ENCODE measurements at regions not wholly inside any gene's neighbourhood (a gene's known extent, or its start where the extent isn't known, plus 50 kb on each side); places are given as distances from the start of the nearest gene placed in this dataset.

GRCh38 chr5:68554571-68555279 is 339.2 kb downstream of the PIK3R1 start:
- in situ Hi-C loops (cut with HindIII; ENCODE audit: low sequenced_read_pairs) = no loop called here

- in situ Hi-C loops (cut with HindIII; ENCODE audit: low sequenced_read_pairs) = no loop called here
These were observed 340.5 kb downstream of the PIK3R1 start for GRCh38 chr5:68555907-68556681.

- in situ Hi-C loops (cut with HindIII; ENCODE audit: low sequenced_read_pairs) = no loop called here
These were observed 341.8 kb downstream of the PIK3R1 start for GRCh38 chr5:68557162-68557936.

- in situ Hi-C loops (cut with HindIII; ENCODE audit: low sequenced_read_pairs) = loop anchor here (5.0 kb wide), 1 partner anchor 55 kb away; no protein-coding TSS in a partner anchor
These were observed 346.8 kb downstream of the PIK3R1 start for GRCh38 chr5:68562308-68562707.

GRCh38 chr5:68565427-68565826 is 349.9 kb downstream of the PIK3R1 start:
- in situ Hi-C loops (cut with HindIII; ENCODE audit: low sequenced_read_pairs) = no loop called here

- in situ Hi-C loops (cut with HindIII; ENCODE audit: low sequenced_read_pairs) = no loop called here
These were observed 361.2 kb downstream of the PIK3R1 start for GRCh38 chr5:68576805-68577204.

GRCh38 chr5:68582284-68582683 is 366.7 kb downstream of the PIK3R1 start:
- in situ Hi-C loops (cut with HindIII; ENCODE audit: low sequenced_read_pairs) = no loop called here

- in situ Hi-C loops (cut with HindIII; ENCODE audit: low sequenced_read_pairs) = no loop called here
These were observed 371.6 kb downstream of the PIK3R1 start for GRCh38 chr5:68587171-68587570.

- in situ Hi-C loops (cut with HindIII; ENCODE audit: low sequenced_read_pairs) = no loop called here
These were observed 376.3 kb downstream of the PIK3R1 start for GRCh38 chr5:68591850-68592249.

- in situ Hi-C loops (cut with HindIII; ENCODE audit: low sequenced_read_pairs) = no loop called here
These were observed 376.8 kb downstream of the PIK3R1 start for GRCh38 chr5:68592351-68592750.

GRCh38 chr5:68593211-68593671 is 377.7 kb downstream of the PIK3R1 start:
- in situ Hi-C loops (cut with HindIII; ENCODE audit: low sequenced_read_pairs) = no loop called here

- in situ Hi-C loops (cut with HindIII; ENCODE audit: low sequenced_read_pairs) = no loop called here
These were observed 397.4 kb downstream of the PIK3R1 start for GRCh38 chr5:68612972-68613371.

- in situ Hi-C loops (cut with HindIII; ENCODE audit: low sequenced_read_pairs) = loop anchor here (5.0 kb wide), 1 partner anchor 56 kb away; no protein-coding TSS in a partner anchor
These were observed 402.9 kb downstream of the PIK3R1 start for GRCh38 chr5:68618501-68618900.

GRCh38 chr5:68627001-68627400 is 411.4 kb downstream of the PIK3R1 start:
- in situ Hi-C loops (cut with HindIII; ENCODE audit: low sequenced_read_pairs) = no loop called here

GRCh38 chr5:68628082-68628814 is 412.7 kb downstream of the PIK3R1 start:
- in situ Hi-C loops (cut with HindIII; ENCODE audit: low sequenced_read_pairs) = no loop called here

- in situ Hi-C loops (cut with HindIII; ENCODE audit: low sequenced_read_pairs) = no loop called here
These were observed 414.8 kb downstream of the PIK3R1 start for GRCh38 chr5:68630354-68630753.

- in situ Hi-C loops (cut with HindIII; ENCODE audit: low sequenced_read_pairs) = no loop called here
These were observed 416.3 kb downstream of the PIK3R1 start for GRCh38 chr5:68631884-68632283.

- in situ Hi-C loops (cut with HindIII; ENCODE audit: low sequenced_read_pairs) = no loop called here
These were observed 425.7 kb downstream of the PIK3R1 start for GRCh38 chr5:68641211-68641610.

GRCh38 chr5:68643064-68643463 is 427.5 kb downstream of the PIK3R1 start:
- in situ Hi-C loops (cut with HindIII; ENCODE audit: low sequenced_read_pairs) = no loop called here

GRCh38 chr5:68644971-68645370 is 429.4 kb downstream of the PIK3R1 start:
- in situ Hi-C loops (cut with HindIII; ENCODE audit: low sequenced_read_pairs) = no loop called here

GRCh38 chr5:68646144-68646543 is 430.6 kb downstream of the PIK3R1 start:
- in situ Hi-C loops (cut with HindIII; ENCODE audit: low sequenced_read_pairs) = no loop called here
